ENCODE measurements at regions not wholly inside any gene's neighbourhood (a gene's known extent, or its start where the extent isn't known, plus 50 kb on each side); places are given as distances from the start of the nearest gene placed in this dataset.
"Not testable (repeated sequence)": the region's sequence is repeated elsewhere in the genome, so short reads cannot be mapped to it uniquely, and the experiment has no call there.

DNA sequence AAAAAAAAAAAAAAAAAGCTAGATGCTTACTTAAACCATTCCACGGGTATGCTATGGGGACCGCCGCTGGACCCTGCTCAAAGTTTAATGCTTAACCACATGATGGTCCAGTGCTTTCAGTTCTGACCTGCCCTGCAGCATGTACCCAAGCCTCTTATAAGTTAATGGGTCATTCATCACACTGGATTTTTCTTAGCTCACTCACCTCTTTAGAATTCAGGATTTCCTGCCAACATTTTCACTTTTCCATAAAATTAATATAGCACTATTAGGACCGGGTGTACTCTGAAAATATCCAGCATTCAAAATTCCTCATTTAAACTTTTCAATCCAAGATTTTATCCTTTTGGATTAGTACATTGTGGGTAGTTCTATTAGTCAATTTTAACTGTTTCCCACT, 140.8 kb downstream of the ALDH8A1 start:
- no peak for DNase-seq

DNA sequence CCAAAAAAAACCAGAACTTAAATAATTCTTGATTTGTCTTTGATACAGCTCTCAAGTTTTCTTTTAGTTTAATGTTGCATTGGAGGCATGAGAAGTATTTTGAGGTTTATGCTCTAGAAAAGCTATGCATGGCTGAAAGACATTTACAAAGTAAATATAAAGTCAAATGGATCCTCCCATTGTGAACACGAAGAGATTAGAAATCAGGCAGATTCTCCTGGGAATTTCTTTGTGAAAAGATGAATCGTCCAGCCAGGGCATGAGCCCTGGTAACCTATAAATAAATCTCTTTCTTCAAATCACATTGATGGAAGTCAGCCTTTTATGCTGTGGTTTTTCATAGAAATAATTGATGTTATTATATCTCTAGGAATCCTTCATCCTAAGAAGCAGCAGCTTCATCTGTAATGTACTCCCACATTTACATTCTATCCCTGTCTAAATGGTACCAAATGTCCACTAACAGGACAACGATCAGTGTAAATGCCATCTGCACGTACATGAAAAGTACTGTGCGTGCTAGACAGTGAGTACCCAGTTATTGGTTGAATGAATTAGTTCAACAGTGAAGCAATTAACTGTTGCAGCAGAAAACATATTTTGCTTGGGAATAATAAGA, 143.6 kb downstream of the ALDH8A1 start:
- H3K4me2 ChIP-seq (ENCODE audit: low read depth, low read length), result no peak overlapping the region
- no peaks in the 10 kb centered on the region for H3K4me1 ChIP-seq (ENCODE audit: low read length)
- DNase-seq, result no peak
- H3F3A ChIP-seq (ENCODE audit: insufficient read depth, low read length), result no peaks in the 10 kb centered on the region
- no peak overlapping the region for H3K4me3 ChIP-seq (ENCODE audit: low read length)
- H2AFZ ChIP-seq (ENCODE audit: low read length), result no peak overlapping the region
- H3K9me2 ChIP-seq (replicated peaks; ENCODE audit: insufficient read depth, low read length), result no peaks in the 10 kb centered on the region
- no peaks in the 10 kb centered on the region for H3K27me3 ChIP-seq (replicated peaks; ENCODE audit: insufficient read depth, low read length)
- TF ChIP-seq, protein P1, sequence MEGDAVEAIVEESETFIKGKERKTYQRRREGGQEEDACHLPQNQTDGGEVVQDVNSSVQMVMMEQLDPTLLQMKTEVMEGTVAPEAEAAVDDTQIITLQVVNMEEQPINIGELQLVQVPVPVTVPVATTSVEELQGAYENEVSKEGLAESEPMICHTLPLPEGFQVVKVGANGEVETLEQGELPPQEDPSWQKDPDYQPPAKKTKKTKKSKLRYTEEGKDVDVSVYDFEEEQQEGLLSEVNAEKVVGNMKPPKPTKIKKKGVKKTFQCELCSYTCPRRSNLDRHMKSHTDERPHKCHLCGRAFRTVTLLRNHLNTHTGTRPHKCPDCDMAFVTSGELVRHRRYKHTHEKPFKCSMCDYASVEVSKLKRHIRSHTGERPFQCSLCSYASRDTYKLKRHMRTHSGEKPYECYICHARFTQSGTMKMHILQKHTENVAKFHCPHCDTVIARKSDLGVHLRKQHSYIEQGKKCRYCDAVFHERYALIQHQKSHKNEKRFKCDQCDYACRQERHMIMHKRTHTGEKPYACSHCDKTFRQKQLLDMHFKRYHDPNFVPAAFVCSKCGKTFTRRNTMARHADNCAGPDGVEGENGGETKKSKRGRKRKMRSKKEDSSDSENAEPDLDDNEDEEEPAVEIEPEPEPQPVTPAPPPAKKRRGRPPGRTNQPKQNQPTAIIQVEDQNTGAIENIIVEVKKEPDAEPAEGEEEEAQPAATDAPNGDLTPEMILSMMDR (IDR thresholded peaks at IDR 0.05; ENCODE audit: low read length), result no peak
- TF ChIP-seq EZH2phosphoT487 (IDR thresholded peaks at IDR 0.05; ENCODE audit: low read length), result no peak
- TF ChIP-seq EZH2 (optimal IDR thresholded peaks at IDR 0.05; ENCODE audit: low read depth, low read length), result no peak
- H3K9me3 ChIP-seq (replicated peaks; ENCODE audit: insufficient read depth, low read length), result no peaks in the 10 kb centered on the region
- H3K36me3 ChIP-seq (replicated peaks; ENCODE audit: insufficient read depth, low read length), result no peaks in the 10 kb centered on the region
- no peaks in the 10 kb centered on the region for H4K20me1 ChIP-seq (ENCODE audit: insufficient read depth, low read length)
- no peak overlapping the region for H3K27ac ChIP-seq (ENCODE audit: low read length)
- no peaks in the 10 kb centered on the region for H3K79me2 ChIP-seq (ENCODE audit: low read length)
- no peak overlapping the region for H3K9ac ChIP-seq (ENCODE audit: low read length)

More for the DNA sequence above, 140.8 kb downstream of the ALDH8A1 start:
- Histone ChIP-seq H3K9ac (ENCODE audit: low read length) (no peak overlapping the region), H3K27ac (ENCODE audit: low read length) (no peak overlapping the region), H3K4me3 (ENCODE audit: low read length) (no peak overlapping the region), H3K4me1 (ENCODE audit: low read length) (no peaks in the 10 kb centered on the region), H2AFZ (ENCODE audit: low read length) (no peak overlapping the region), H3K27me3 (replicated peaks; ENCODE audit: insufficient read depth, low read length) (no peaks in the 10 kb centered on the region), H3F3A (ENCODE audit: insufficient read depth, low read length) (no peaks in the 10 kb centered on the region), H3K9me3 (replicated peaks; ENCODE audit: insufficient read depth, low read length) (no peaks in the 10 kb centered on the region), H4K20me1 (ENCODE audit: insufficient read depth, low read length) (no peaks in the 10 kb centered on the region), H3K79me2 (ENCODE audit: low read length) (no peaks in the 10 kb centered on the region), H3K9me2 (replicated peaks; ENCODE audit: insufficient read depth, low read length) (no peaks in the 10 kb centered on the region), H3K4me2 (ENCODE audit: low read depth, low read length) (no peak overlapping the region), H3K36me3 (replicated peaks; ENCODE audit: insufficient read depth, low read length) (no peaks in the 10 kb centered on the region)
- no peak for TF ChIP-seq EZH2 (optimal IDR thresholded peaks at IDR 0.05; ENCODE audit: low read depth, low read length)
- TF ChIP-seq EZH2phosphoT487 (IDR thresholded peaks at IDR 0.05; ENCODE audit: low read length), result no peak
- TF ChIP-seq, protein P1 (IDR thresholded peaks at IDR 0.05; ENCODE audit: low read length), result no peak

DNA sequence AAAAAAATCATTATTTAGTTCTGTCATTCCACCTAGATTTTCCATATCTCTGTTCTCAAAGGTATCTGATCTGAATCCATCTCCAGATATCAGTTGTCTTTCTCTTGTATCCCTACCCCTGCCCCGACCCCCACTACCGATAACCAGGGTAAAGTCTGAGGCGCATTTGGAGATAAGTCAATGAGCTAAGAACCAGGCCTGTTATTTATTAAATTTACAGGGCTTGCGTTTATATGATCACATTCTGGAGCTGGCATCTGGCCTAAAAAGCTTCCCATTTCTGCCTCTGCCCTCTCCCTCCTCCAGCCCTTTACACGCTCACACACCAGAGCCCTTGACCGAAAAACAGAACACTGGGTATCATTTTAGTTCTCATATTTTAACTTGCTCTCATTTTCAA, 144.7 kb downstream of the ALDH8A1 start:
- no peaks in the 10 kb centered on the region for H3F3A ChIP-seq (ENCODE audit: insufficient read depth, low read length)
- no peaks in the 10 kb centered on the region for H4K20me1 ChIP-seq (ENCODE audit: insufficient read depth, low read length)
- TF ChIP-seq, protein P1 (IDR thresholded peaks at IDR 0.05; ENCODE audit: low read length), result no peak
- TF ChIP-seq EZH2phosphoT487 (IDR thresholded peaks at IDR 0.05; ENCODE audit: low read length), result no peak
- no peak overlapping the region for H3K9ac ChIP-seq (ENCODE audit: low read length)
- no peak overlapping the region for H2AFZ ChIP-seq (ENCODE audit: low read length)
- no peaks in the 10 kb centered on the region for H3K9me2 ChIP-seq (replicated peaks; ENCODE audit: insufficient read depth, low read length)
- no peak overlapping the region for H3K4me2 ChIP-seq (ENCODE audit: low read depth, low read length)
- no peak overlapping the region for H3K27ac ChIP-seq (ENCODE audit: low read length)
- DNase-seq, result no peak
- H3K36me3 ChIP-seq (replicated peaks; ENCODE audit: insufficient read depth, low read length), result no peaks in the 10 kb centered on the region
- H3K27me3 ChIP-seq (replicated peaks; ENCODE audit: insufficient read depth, low read length), result no peaks in the 10 kb centered on the region
- H3K4me3 ChIP-seq (ENCODE audit: low read length), result no peak overlapping the region
- no peaks in the 10 kb centered on the region for H3K79me2 ChIP-seq (ENCODE audit: low read length)
- H3K9me3 ChIP-seq (replicated peaks; ENCODE audit: insufficient read depth, low read length), result no peaks in the 10 kb centered on the region
- H3K4me1 ChIP-seq (ENCODE audit: low read length), result no peaks in the 10 kb centered on the region

DNA sequence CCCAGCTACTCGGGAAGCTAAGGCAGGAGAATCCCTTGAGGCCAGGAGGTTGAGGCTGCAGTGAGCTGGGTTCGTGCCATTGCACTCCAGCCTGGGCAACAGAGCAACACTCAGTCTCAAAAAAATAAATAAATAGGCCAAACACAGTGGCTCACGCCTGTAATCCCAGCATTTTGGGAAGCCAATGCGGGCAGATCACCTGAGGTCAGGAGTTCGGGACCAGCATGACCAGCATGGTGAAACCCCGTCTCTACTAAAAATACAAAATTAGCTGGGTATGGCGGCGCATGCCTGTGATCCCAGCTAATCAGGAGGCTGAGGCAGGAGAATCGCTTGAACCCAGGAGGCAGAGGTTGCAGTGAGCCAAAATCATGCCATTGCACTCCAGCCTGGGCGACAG, 145.6 kb downstream of the ALDH8A1 start:
- H3K9me3 ChIP-seq (replicated peaks; ENCODE audit: insufficient read depth, low read length); H4K20me1 ChIP-seq (ENCODE audit: insufficient read depth, low read length); H3K9me2 ChIP-seq (replicated peaks; ENCODE audit: insufficient read depth, low read length); DNase-seq; H3K4me3 ChIP-seq (ENCODE audit: low read length); H2AFZ ChIP-seq (ENCODE audit: low read length); H3K9ac ChIP-seq (ENCODE audit: low read length); H3F3A ChIP-seq (ENCODE audit: insufficient read depth, low read length); H3K4me1 ChIP-seq (ENCODE audit: low read length); H3K4me2 ChIP-seq (ENCODE audit: low read depth, low read length); H3K27ac ChIP-seq (ENCODE audit: low read length); H3K79me2 ChIP-seq (ENCODE audit: low read length); H3K27me3 ChIP-seq (replicated peaks; ENCODE audit: insufficient read depth, low read length); H3K36me3 ChIP-seq (replicated peaks; ENCODE audit: insufficient read depth, low read length): not testable (repeated sequence)
